HG03196 (cell line): ENCODE measurements at regions not wholly inside any gene's neighbourhood (a gene's known extent, or its start where the extent isn't known, plus 50 kb on each side); places are given as distances from the start of the nearest gene placed in this dataset.

Experiments used
- ATAC-seq: cut with Tn5 transposase; IDR thresholded peaks from one replicate; pipeline ENCODE4 v1.9.1; 2021; ENCODE audit not compliant: unreplicated experiment

- ATAC-seq, result no peak
Observed at GRCh38 chr1:96049759-96050409, 671.7 kb upstream of the PTBP2 start.

- ATAC-seq, result no peak
Observed at GRCh38 chr1:96059276-96059675, 662.3 kb upstream of the PTBP2 start.

GRCh38 chr1:96059736-96060135, 661.8 kb upstream of the PTBP2 start:
- no peak for ATAC-seq

DNA sequence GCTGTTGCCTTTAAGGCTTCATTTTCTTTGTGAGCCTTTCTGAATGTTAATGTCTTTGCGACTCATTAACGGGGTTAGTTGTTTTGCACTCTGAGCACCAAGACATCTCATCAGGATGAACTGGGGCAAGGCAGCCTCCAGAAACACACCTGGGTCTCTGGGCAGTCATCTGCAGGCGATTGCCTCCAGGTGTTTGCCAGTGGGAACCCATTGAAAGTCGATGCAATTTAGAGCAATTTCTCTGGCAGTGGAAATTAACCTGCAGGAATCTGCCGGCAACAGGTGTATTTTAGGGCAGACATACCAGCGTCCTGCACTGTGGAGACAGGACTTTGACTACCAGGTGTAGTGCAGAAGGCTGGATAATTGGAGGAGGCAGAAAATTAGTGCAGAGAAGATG, 661.0 kb upstream of the PTBP2 start:
- no peak for ATAC-seq

GRCh38 chr1:96072021-96072420, 649.6 kb upstream of the PTBP2 start:
- no peak for ATAC-seq

DNA sequence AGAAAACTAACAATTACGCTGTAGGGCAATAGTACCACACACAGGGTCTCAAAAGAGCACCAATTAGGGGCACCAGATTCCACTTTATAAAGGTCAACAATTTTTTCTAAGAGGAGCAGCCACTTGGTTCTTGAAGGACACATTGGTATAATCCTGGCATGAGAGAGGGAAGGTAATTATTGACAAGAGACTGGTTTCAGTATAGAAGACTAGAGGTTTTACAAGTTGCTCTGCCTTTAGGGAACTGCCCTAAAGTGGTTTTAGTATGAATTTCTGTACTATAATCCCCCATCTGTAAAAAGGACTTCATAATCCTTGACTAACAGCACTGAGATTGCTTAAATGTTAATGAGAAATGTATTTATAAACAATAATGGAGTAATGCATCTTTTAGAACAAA, 648.5 kb upstream of the PTBP2 start:
- no peak for ATAC-seq

DNA sequence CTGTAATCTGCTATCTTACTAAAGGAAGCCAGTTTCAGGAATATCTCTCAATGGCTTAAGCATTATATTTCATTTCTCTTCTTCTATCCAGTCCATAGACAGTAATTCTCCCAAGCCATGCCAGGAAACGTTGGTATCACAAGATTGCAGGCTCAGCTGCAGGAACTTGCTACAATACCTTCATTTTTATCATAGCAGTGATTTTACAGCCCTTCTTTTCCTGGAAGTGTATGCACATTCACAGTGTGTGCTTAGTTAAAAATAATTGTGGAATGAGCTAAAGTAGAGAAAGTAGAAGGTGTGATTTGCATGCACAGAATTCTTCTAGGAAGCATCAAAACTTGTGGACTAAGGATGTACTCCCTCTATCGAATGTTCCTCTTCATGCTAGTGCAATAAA, 647.2 kb upstream of the PTBP2 start:
- no peak for ATAC-seq

DNA sequence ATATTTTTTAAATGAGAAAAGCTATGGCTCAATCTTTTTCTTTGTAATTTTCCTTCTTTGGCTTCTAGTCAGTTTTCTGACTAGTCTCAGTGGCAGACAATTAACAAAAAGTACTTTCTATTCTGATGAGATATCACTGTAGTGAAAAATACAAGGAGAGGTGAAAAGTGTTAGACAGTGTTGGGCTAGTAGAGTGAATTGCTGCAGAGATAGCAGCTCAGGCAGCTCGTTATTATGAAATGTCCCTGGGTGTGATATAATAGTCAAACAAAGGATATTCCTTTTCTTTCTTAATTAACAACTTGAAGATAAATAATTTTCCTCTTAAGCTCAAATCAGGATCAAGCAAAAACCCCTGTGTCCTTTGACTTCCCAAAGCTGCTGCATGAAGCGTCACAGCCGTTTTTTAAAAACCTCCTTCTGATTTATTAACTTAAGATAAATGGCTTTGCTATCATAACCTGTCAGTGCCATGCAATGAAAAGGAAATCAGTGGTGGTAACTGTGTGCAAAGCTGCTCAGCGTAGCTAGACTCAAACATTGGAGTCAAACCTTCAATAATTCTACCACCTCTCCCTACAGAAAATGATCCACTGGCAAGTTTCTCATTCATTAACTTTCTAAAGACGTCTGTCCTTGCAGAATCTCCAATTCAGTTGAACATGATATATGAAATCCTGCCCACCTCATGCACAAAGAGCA, 646.6 kb upstream of the PTBP2 start:
- ATAC-seq, result no peak

- no peak for ATAC-seq
Observed at GRCh38 chr1:96075704-96076455, 645.7 kb upstream of the PTBP2 start.

DNA sequence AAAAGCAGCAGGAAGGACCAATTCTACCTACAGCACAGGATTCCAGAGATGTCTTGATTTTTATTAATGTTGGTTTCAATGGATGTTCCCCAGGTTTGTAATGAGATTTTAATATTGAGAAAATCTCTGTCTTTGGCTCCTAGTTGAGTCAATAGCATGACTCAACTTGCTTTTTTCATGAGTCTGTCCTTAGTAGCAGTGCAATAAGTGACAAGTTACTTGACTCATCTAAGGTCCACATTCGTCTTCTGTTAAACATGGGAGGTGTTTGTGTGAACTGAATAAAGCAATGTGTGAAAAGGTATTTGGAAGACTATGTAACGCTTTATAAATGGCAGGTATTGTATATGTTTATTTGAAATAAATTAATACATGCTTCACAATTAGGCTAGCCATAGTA, 645.0 kb upstream of the PTBP2 start:
- ATAC-seq, result no peak

GRCh38 chr1:96079581-96079980, 642.0 kb upstream of the PTBP2 start:
- ATAC-seq, result no peak

- no peak for ATAC-seq
Observed at GRCh38 chr1:96080925-96081324, 640.7 kb upstream of the PTBP2 start.

DNA sequence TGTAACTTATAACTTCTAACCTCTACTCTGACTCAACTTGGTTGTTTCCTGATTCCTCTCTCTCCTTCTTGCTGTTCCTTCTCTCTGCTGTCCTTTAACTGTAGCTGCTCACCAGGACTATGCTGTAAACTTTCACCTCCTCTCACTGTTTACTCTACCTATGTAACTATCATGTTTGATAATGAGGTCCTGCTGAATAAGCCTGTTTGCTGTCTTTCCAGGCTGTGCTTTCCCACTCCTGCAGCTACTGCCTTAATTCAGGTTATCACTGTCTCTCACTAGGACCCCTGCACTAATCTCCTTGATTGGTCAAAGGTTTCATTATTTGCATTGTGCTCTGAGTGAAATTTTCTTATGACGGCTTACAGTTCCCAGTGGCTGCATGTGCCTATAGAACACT, 633.9 kb upstream of the PTBP2 start:
- ATAC-seq, result no peak

- no peak for ATAC-seq
Observed at GRCh38 chr1:96090134-96090533, 631.5 kb upstream of the PTBP2 start.

DNA sequence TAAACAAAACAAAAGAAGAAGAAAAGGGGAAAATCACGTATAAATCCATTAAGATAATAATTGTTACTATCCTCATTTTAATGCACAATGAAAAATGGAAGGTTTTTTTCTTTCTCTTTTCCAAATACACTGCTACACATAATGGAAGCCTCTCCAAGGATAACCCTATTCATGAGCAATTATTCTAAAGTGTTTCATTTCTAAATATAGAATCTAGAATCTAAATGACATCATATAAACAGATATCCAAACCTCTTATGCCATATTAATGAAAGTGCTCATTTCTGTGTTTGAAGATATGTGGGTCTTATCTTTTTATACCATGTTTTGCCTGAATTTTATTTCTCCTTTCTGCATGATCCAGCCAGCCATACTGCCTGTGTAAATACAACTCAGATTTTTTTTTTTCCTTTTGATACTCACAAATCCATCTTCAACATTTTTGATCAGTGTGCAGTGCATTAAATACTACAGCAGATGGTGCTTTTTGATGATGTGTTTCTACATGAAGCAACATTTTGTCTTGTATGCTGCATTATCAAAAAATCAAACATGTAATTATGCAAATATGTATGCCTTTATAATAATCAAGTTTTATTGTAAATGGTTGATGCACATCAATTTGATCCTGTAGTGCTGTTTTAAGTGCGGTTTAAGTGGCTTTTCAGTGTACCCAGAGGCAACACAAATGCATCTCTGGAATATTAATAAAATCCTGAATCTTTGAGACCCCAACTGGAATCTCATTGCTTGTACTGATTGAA, 625.6 kb upstream of the PTBP2 start:
- ATAC-seq, result no peak

- no peak for ATAC-seq
Observed at GRCh38 chr1:96096613-96097321, 624.8 kb upstream of the PTBP2 start.

GRCh38 chr1:96104506-96104905, 617.1 kb upstream of the PTBP2 start:
- no peak for ATAC-seq

DNA sequence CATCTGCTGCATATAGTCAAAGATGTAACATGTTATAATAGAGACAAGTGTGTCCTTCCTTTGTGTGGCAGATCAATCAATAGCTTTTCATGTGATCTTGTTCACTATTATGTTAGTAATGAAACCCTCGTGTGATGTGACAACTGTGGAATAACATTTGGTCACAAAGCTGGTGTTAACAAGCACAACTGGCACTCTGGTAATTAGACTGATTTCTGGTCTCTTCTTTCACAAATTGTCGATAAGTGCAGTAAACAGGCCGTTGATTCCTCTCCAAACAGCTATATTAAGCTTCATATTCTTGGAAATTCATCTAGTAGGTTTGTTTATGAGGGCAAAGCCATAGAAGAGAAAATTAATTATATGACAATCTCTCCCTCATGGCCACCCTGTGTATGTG, 616.7 kb upstream of the PTBP2 start:
- ATAC-seq, result no peak

DNA sequence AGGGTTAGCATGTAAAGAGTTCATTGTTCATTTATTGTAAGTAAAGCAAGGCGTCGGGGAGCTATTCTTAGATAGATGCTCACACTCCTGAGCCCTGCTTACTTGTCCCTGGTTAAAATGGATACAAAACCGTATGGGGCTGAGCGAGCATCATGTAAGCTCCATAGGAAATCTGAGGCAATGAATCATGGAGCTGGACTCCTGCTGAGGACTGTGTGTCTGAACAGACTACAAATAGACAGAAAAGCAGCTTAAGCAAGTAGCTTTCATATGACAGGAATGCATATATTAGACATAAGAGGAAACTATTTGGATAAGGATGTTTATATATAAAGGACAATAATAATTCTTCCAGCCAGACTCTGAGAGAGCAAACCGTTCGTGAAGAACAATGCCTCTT, 604.9 kb upstream of the PTBP2 start:
- ATAC-seq, result no peak

GRCh38 chr1:96130432-96130831, 591.2 kb upstream of the PTBP2 start:
- no peak for ATAC-seq

GRCh38 chr1:96144636-96145035, 576.9 kb upstream of the PTBP2 start:
- ATAC-seq, result no peak
